ENCODE measurements at regions not wholly inside any gene's neighbourhood (a gene's known extent, or its start where the extent isn't known, plus 50 kb on each side); places are given as distances from the start of the nearest gene placed in this dataset.

DNA sequence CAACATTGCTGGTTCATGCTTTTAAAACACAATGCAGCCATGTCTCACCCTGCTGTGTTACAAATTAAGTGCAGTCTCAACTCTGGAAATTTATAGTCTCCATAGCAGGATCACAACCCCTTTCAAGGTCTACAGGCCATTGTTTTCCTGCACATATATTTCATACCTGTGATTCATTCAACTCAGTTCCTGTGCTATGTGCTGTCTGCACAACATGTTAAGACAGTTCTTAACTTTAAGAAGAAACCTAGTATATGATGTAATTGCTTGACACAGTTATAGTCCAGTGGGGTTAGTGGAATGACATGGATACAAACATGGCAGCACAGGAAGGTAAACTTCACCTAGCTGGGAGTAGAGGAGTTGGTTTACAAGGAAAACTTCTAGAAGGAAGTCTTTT lies 106.4 kb downstream of the IFI44 start:
- Histone ChIP-seq H3K79me2 (ENCODE audit: insufficient read depth) (no peaks in the 10 kb centered on the region), H3K4me2 (ENCODE audit: unreplicated experiment) (no peak overlapping the region), H3K9ac (no peak overlapping the region), H3F3A (ENCODE audit: insufficient read depth) (no peaks in the 10 kb centered on the region), H3K27ac (no peak overlapping the region), H3K9me2 (ENCODE audit: insufficient read depth) (no peaks in the 10 kb centered on the region), H4K20me1 (ENCODE audit: insufficient read depth) (no peaks in the 10 kb centered on the region), H3K4me1 (ENCODE audit: insufficient read depth) (no peaks in the 10 kb centered on the region), H3K27me3 (replicated peaks; ENCODE audit: insufficient read depth) (no peaks in the 10 kb centered on the region), H2AFZ (no peak overlapping the region), H3K9me3 (ENCODE audit: low read depth) (no peaks in the 10 kb centered on the region), H3K4me3 (no peak overlapping the region), H3K36me3 (ENCODE audit: low read depth) (no peaks in the 10 kb centered on the region)
- in situ Hi-C loops (cut with MboI): no loop called here
- no peak for DNase-seq
- TF ChIP-seq EZH2 (IDR thresholded peaks at IDR 0.05; ENCODE audit: insufficient read depth, poor library complexity, severe bottlenecking): no peak
- TF ChIP-seq EZH2phosphoT487 (IDR thresholded peaks at IDR 0.05; ENCODE audit: insufficient read depth, low read depth): no peak

DNA sequence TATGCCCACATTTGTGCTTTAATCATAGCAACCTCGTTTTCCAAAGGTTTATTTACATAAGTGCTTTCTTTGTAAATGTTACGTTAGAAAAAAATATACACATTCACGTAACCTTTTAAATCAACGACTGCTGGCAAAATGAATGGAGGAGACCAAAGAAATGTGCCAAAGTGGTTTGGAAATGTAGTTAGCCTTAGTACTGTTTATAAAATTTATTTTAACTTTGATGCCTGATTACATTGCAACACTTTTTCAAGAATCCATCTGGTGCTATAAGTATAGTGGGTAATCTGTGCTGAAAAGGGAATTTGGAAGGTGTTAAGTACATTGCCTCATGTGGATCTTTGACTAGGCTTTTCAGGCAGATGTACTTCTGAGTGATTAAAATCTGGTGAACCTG lies 108.9 kb downstream of the IFI44 start:
- H3K27me3 ChIP-seq (replicated peaks; ENCODE audit: insufficient read depth): no peaks in the 10 kb centered on the region
- H3K4me3 ChIP-seq: no peak overlapping the region
- H3K27ac ChIP-seq: no peak overlapping the region
- in situ Hi-C loops (cut with MboI): no loop called here
- DNase-seq: no peak
- H3K4me1 ChIP-seq (ENCODE audit: insufficient read depth): no peaks in the 10 kb centered on the region
- TF ChIP-seq EZH2phosphoT487 (IDR thresholded peaks at IDR 0.05; ENCODE audit: insufficient read depth, low read depth) (no peak), EZH2 (IDR thresholded peaks at IDR 0.05; ENCODE audit: insufficient read depth, poor library complexity, severe bottlenecking) (no peak)
- no peaks in the 10 kb centered on the region for H3K9me3 ChIP-seq (ENCODE audit: low read depth)
- H3K9me2 ChIP-seq (ENCODE audit: insufficient read depth): no peaks in the 10 kb centered on the region
- no peak overlapping the region for H3K4me2 ChIP-seq (ENCODE audit: unreplicated experiment)
- H3F3A ChIP-seq (ENCODE audit: insufficient read depth): no peaks in the 10 kb centered on the region
- no peaks in the 10 kb centered on the region for H3K79me2 ChIP-seq (ENCODE audit: insufficient read depth)
- no peaks in the 10 kb centered on the region for H3K36me3 ChIP-seq (ENCODE audit: low read depth)
- no peak overlapping the region for H3K9ac ChIP-seq
- 52 to 57% methylated on average over 4 of the region's 4 CpGs for WGBS, 2 experiments (ENCODE audit: low coverage in 1 of 2, low lambda C conversion rate in 2 of 2, missing lambda C conversion rate in 2 of 2)
- H4K20me1 ChIP-seq (ENCODE audit: insufficient read depth): no peaks in the 10 kb centered on the region
- H2AFZ ChIP-seq: peak overlapping the region; percentile 14

DNA sequence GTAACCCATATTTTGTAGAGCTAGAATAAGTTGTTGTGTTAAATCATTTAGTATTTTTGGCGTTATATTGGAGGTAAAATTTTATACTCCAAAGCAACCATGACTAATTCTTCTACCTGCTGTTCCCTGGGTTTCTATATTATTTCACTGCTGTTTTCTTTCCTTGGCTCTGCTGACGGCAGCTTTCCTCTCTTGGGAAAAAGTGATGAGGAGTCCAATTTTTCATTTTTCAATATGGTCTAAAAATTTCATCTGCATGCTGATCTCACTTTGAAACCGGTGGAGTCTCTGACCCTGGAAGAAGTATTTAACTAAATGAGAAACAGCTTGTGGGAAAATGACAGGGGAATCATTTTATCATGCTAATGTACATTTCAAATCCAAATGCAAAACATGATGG lies 110.2 kb downstream of the IFI44 start:
- no peak for DNase-seq
- H3K36me3 ChIP-seq (ENCODE audit: low read depth): no peaks in the 10 kb centered on the region
- H3K9ac ChIP-seq: no peak overlapping the region
- H3K4me2 ChIP-seq (ENCODE audit: unreplicated experiment): no peak overlapping the region
- H3F3A ChIP-seq (ENCODE audit: insufficient read depth): no peaks in the 10 kb centered on the region
- no peaks in the 10 kb centered on the region for H3K4me1 ChIP-seq (ENCODE audit: insufficient read depth)
- H2AFZ ChIP-seq: no peak overlapping the region
- H4K20me1 ChIP-seq (ENCODE audit: insufficient read depth): no peaks in the 10 kb centered on the region
- TF ChIP-seq EZH2 (IDR thresholded peaks at IDR 0.05; ENCODE audit: insufficient read depth, poor library complexity, severe bottlenecking) (no peak), EZH2phosphoT487 (IDR thresholded peaks at IDR 0.05; ENCODE audit: insufficient read depth, low read depth) (no peak)
- H3K9me3 ChIP-seq (ENCODE audit: low read depth): no peaks in the 10 kb centered on the region
- H3K9me2 ChIP-seq (ENCODE audit: insufficient read depth): no peaks in the 10 kb centered on the region
- H3K79me2 ChIP-seq (ENCODE audit: insufficient read depth): no peaks in the 10 kb centered on the region
- no peak overlapping the region for H3K27ac ChIP-seq
- in situ Hi-C loops (cut with MboI): no loop called here
- H3K4me3 ChIP-seq: no peak overlapping the region
- H3K27me3 ChIP-seq (replicated peaks; ENCODE audit: insufficient read depth): no peaks in the 10 kb centered on the region
- 45 to 53% methylated on average over 3 of the region's 3 CpGs for WGBS, 2 experiments (ENCODE audit: low coverage in 1 of 2, low lambda C conversion rate in 2 of 2, missing lambda C conversion rate in 2 of 2)

DNA sequence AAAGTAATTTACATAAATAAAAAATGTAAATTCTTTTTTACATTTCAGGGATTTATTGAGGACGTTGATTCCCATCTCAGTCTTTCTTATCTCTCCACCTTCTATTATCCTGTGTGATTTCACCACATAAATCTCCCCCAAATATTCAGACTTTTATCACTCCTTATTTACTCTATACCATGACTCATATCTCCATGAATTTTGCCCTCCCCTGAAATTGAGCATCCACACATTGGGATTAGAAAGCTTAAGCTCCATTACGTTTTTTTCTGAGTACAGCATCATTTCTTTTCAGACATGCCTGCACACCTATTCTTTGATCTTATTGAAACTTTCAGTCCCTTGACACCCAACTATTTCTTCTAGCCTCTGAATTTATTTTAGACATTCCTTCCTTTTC lies 111.2 kb downstream of the IFI44 start:
- 0 out of 2 replicates have a peak overlapping the region, but pooled peaks have one; percentile 17 for H2AFZ ChIP-seq
- DNase-seq: peak; percentile 12

DNA sequence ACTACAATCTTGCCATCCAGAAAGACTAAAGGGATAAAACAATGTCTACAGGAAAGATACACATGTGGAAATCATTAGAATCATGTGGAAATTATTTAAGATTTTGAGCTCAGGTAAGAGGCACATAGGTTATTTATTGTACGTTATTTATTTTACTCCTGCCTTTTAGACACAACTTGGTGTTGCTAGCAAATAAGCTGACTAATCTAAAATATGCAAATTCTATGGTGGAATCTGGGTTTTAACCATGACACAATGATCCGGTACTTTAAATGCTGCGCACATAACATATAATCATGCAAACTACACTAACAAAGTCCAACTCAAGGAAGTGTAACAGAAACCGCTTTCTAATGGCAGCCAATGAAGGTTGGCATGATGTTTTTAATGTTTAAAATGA lies 112.5 kb downstream of the IFI44 start:
- Histone ChIP-seq H3K4me3 (no peak overlapping the region), H2AFZ (no peak overlapping the region)
- no peak for DNase-seq

More for the DNA sequence above, 111.2 kb downstream of the IFI44 start:
- H3K27me3 ChIP-seq (replicated peaks; ENCODE audit: insufficient read depth): no peaks in the 10 kb centered on the region
- no peak overlapping the region for H3K4me3 ChIP-seq
- H3K9ac ChIP-seq: no peak overlapping the region
- H3K4me1 ChIP-seq (ENCODE audit: insufficient read depth): no peaks in the 10 kb centered on the region
- peaks cover 4% of the 10 kb centered on the region for H3K9me3 ChIP-seq (ENCODE audit: low read depth)
- H4K20me1 ChIP-seq (ENCODE audit: insufficient read depth): no peaks in the 10 kb centered on the region
- no peaks in the 10 kb centered on the region for H3K9me2 ChIP-seq (ENCODE audit: insufficient read depth)
- in situ Hi-C loops (cut with MboI): no loop called here
- no peak overlapping the region for H3K4me2 ChIP-seq (ENCODE audit: unreplicated experiment)
- no peaks in the 10 kb centered on the region for H3F3A ChIP-seq (ENCODE audit: insufficient read depth)
- H3K36me3 ChIP-seq (ENCODE audit: low read depth): no peaks in the 10 kb centered on the region
- H3K79me2 ChIP-seq (ENCODE audit: insufficient read depth): no peaks in the 10 kb centered on the region
- TF ChIP-seq EZH2phosphoT487 (IDR thresholded peaks at IDR 0.05; ENCODE audit: insufficient read depth, low read depth): no peak
- TF ChIP-seq EZH2 (IDR thresholded peaks at IDR 0.05; ENCODE audit: insufficient read depth, poor library complexity, severe bottlenecking): no peak
- WGBS, 2 experiments (ENCODE audit: low coverage in 1 of 2, low lambda C conversion rate in 2 of 2, missing lambda C conversion rate in 2 of 2): 34 to 40% methylated on average over 2 of the region's 2 CpGs
- no peak overlapping the region for H3K27ac ChIP-seq

More for the DNA sequence above, 112.5 kb downstream of the IFI44 start:
- no peak overlapping the region for H3K4me2 ChIP-seq (ENCODE audit: unreplicated experiment)
- H3K27me3 ChIP-seq (replicated peaks; ENCODE audit: insufficient read depth): no peaks in the 10 kb centered on the region
- H3K9me2 ChIP-seq (ENCODE audit: insufficient read depth): no peaks in the 10 kb centered on the region
- no peaks in the 10 kb centered on the region for H4K20me1 ChIP-seq (ENCODE audit: insufficient read depth)
- in situ Hi-C loops (cut with MboI): no loop called here
- no peaks in the 10 kb centered on the region for H3K36me3 ChIP-seq (ENCODE audit: low read depth)
- no peak overlapping the region for H3K27ac ChIP-seq
- WGBS, 2 experiments (ENCODE audit: low coverage in 1 of 2, low lambda C conversion rate in 2 of 2, missing lambda C conversion rate in 2 of 2): 64 to 65% methylated on average over 4 of the region's 4 CpGs
- no peaks in the 10 kb centered on the region for H3K4me1 ChIP-seq (ENCODE audit: insufficient read depth)
- H3F3A ChIP-seq (ENCODE audit: insufficient read depth): no peaks in the 10 kb centered on the region
- H3K9me3 ChIP-seq (ENCODE audit: low read depth): peaks cover 4% of the 10 kb centered on the region
- H3K79me2 ChIP-seq (ENCODE audit: insufficient read depth): no peaks in the 10 kb centered on the region
- TF ChIP-seq EZH2phosphoT487 (IDR thresholded peaks at IDR 0.05; ENCODE audit: insufficient read depth, low read depth) (no peak), EZH2 (IDR thresholded peaks at IDR 0.05; ENCODE audit: insufficient read depth, poor library complexity, severe bottlenecking) (no peak)
- H3K9ac ChIP-seq: no peak overlapping the region

Data from GM23248 (cell line).